ENCODE measurements at regions not wholly inside any gene's neighbourhood (a gene's known extent, or its start where the extent isn't known, plus 50 kb on each side); places are given as distances from the start of the nearest gene placed in this dataset.

DNA sequence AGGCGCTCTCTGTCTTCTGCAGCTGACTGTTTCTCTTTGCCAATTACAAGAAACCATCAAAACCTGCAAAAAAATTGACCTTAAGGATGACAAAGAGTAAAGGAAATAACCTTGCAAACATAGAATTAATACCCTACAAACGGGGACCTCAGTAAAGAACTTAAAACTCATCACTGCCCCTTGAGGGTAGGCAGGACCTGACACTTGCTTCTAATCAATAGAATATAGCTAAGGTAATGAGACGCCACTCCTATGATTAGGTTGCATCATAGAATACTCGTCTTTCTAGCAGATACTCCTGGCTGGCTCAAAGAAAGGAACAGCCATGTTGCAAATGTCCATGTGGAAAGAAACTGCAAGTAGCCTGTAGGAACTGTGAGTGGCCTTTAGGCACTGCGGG, 140.0 kb downstream of the XPNPEP1 start:
- DNase-seq, result no peak
- H3K9me3 ChIP-seq (ENCODE audit: insufficient read depth, low read depth), result no peaks in the 10 kb centered on the region
- H3K27me3 ChIP-seq (ENCODE audit: insufficient read depth, low read depth), result no peaks in the 10 kb centered on the region
- H3K79me2 ChIP-seq (ENCODE audit: low read depth), result no peaks in the 10 kb centered on the region
- no TSS peak for BruUV-seq (replicated peaks)
- no peaks in the 10 kb centered on the region for H3K4me1 ChIP-seq (replicated peaks; ENCODE audit: insufficient read depth)
- no peaks in the 10 kb centered on the region for H3F3A ChIP-seq (ENCODE audit: insufficient read depth, low read depth)
- ChIA-PET CTCF (no interaction called here), POLR2A (ENCODE audit: unreplicated experiment) (no interaction called here)
- TF ChIP-seq, protein P1, sequence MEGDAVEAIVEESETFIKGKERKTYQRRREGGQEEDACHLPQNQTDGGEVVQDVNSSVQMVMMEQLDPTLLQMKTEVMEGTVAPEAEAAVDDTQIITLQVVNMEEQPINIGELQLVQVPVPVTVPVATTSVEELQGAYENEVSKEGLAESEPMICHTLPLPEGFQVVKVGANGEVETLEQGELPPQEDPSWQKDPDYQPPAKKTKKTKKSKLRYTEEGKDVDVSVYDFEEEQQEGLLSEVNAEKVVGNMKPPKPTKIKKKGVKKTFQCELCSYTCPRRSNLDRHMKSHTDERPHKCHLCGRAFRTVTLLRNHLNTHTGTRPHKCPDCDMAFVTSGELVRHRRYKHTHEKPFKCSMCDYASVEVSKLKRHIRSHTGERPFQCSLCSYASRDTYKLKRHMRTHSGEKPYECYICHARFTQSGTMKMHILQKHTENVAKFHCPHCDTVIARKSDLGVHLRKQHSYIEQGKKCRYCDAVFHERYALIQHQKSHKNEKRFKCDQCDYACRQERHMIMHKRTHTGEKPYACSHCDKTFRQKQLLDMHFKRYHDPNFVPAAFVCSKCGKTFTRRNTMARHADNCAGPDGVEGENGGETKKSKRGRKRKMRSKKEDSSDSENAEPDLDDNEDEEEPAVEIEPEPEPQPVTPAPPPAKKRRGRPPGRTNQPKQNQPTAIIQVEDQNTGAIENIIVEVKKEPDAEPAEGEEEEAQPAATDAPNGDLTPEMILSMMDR (conservative IDR thresholded peaks at IDR 0.05), result no peak
- TF ChIP-seq EZH2 (IDR thresholded peaks at IDR 0.05; ENCODE audit: low read depth), result no peak
- H3K27ac ChIP-seq, result no peak overlapping the region
- intact Hi-C loops (cut with micrococcal nuclease; ENCODE audit: unreplicated experiment), result no loop called here
- H3K4me2 ChIP-seq, result no peak overlapping the region
- H4K20me1 ChIP-seq (ENCODE audit: insufficient read depth), result no peaks in the 10 kb centered on the region
- H3K36me3 ChIP-seq (ENCODE audit: low read depth), result no peaks in the 10 kb centered on the region
- H3K4me3 ChIP-seq, result no peak overlapping the region
- H2AFZ ChIP-seq, result no peak overlapping the region
- no peaks in the 10 kb centered on the region for H3K9me2 ChIP-seq (ENCODE audit: insufficient read depth)

DNA sequence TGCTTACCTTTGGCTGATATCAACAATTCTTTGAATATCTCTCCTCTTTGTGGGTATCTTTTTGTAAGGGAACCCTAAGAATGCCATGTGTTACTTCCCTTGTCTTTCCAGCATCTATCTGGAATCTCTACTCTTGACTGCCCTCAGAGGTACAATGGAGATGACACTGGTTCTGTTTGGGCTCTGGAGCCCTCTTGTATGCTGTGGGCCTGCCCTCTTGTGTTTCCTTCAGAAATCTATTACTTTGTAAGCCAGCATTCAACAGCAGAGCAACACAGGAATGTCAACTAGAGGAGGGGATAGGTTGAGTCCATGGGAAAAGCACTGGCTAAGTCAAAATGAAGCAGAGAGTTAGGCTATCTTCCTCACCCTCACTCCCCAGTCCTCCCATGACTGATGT, 142.3 kb downstream of the XPNPEP1 start:
- no peak for DNase-seq
- TF ChIP-seq, protein P1 (conservative IDR thresholded peaks at IDR 0.05), result no peak
- TF ChIP-seq EZH2 (IDR thresholded peaks at IDR 0.05; ENCODE audit: low read depth), result no peak
- H4K20me1 ChIP-seq (ENCODE audit: insufficient read depth), result no peaks in the 10 kb centered on the region
- no peaks in the 10 kb centered on the region for H3K36me3 ChIP-seq (ENCODE audit: low read depth)
- POLR2A ChIA-PET (ENCODE audit: unreplicated experiment), result interaction anchor here (0.7 kb wide), 1 partner anchor 356 kb away, joined by 3 read pairs; no protein-coding TSS in a partner anchor
- H2AFZ ChIP-seq, result no peak overlapping the region
- intact Hi-C loops (cut with micrococcal nuclease; ENCODE audit: unreplicated experiment), result no loop called here
- H3K9me3 ChIP-seq (ENCODE audit: insufficient read depth, low read depth), result no peaks in the 10 kb centered on the region
- H3K79me2 ChIP-seq (ENCODE audit: low read depth), result no peaks in the 10 kb centered on the region
- BruUV-seq (replicated peaks), result no TSS peak
- no peak overlapping the region for H3K4me3 ChIP-seq
- H3K27ac ChIP-seq, result no peak overlapping the region
- CTCF ChIA-PET, result no interaction called here
- no peaks in the 10 kb centered on the region for H3K9me2 ChIP-seq (ENCODE audit: insufficient read depth)
- H3K27me3 ChIP-seq (ENCODE audit: insufficient read depth, low read depth), result no peaks in the 10 kb centered on the region
- no peaks in the 10 kb centered on the region for H3F3A ChIP-seq (ENCODE audit: insufficient read depth, low read depth)
- H3K4me1 ChIP-seq (replicated peaks; ENCODE audit: insufficient read depth), result no peaks in the 10 kb centered on the region
- H3K4me2 ChIP-seq, result no peak overlapping the region

GRCh38 chr10:109778993-109779392, 144.3 kb downstream of the XPNPEP1 start:
- no peaks in the 10 kb centered on the region for H4K20me1 ChIP-seq (ENCODE audit: insufficient read depth)
- BruUV-seq (replicated peaks), result no TSS peak
- no peaks in the 10 kb centered on the region for H3F3A ChIP-seq (ENCODE audit: insufficient read depth, low read depth)
- no peaks in the 10 kb centered on the region for H3K9me2 ChIP-seq (ENCODE audit: insufficient read depth)
- ChIA-PET CTCF (no interaction called here), POLR2A (ENCODE audit: unreplicated experiment) (no interaction called here)
- no peak overlapping the region for H3K27ac ChIP-seq
- H3K4me3 ChIP-seq, result no peak overlapping the region
- no peaks in the 10 kb centered on the region for H3K9me3 ChIP-seq (ENCODE audit: insufficient read depth, low read depth)
- no peak overlapping the region for H3K4me2 ChIP-seq
- TF ChIP-seq, protein P1 (conservative IDR thresholded peaks at IDR 0.05), result no peak
- TF ChIP-seq EZH2 (IDR thresholded peaks at IDR 0.05; ENCODE audit: low read depth), result no peak
- no peaks in the 10 kb centered on the region for H3K79me2 ChIP-seq (ENCODE audit: low read depth)
- no peaks in the 10 kb centered on the region for H3K27me3 ChIP-seq (ENCODE audit: insufficient read depth, low read depth)
- no peak for DNase-seq
- no peaks in the 10 kb centered on the region for H3K4me1 ChIP-seq (replicated peaks; ENCODE audit: insufficient read depth)
- H2AFZ ChIP-seq, result no peak overlapping the region
- H3K36me3 ChIP-seq (ENCODE audit: low read depth), result no peaks in the 10 kb centered on the region
- intact Hi-C loops (cut with micrococcal nuclease; ENCODE audit: unreplicated experiment), result no loop called here

All from PC-9 (cell line).